ENCODE measurements at regions not wholly inside any gene's neighbourhood (a gene's known extent, or its start where the extent isn't known, plus 50 kb on each side); places are given as distances from the start of the nearest gene placed in this dataset.

GRCh38 chr1:201690528-201690927 lies 138.4 kb upstream of the IPO9 start:
- no peak for TF ChIP-seq CTCF (IDR thresholded peaks at IDR 0.05)
- TF ChIP-seq POLR2A (IDR thresholded peaks at IDR 0.05) = no peak

All from thyroid gland (tissue), 4 donors.